MCF 10A (cell line): ENCODE measurements at regions not wholly inside any gene's neighbourhood (a gene's known extent, or its start where the extent isn't known, plus 50 kb on each side); places are given as distances from the start of the nearest gene placed in this dataset.

Experiments used
- BruUV-seq: library from RNA; stranded (reverse); fragments of 400-500 nt; replicated peaks from 2 replicates; lab custom pipeline; 2021; lab: Mats Ljungman, UMichigan
- CTCF ChIA-PET: fragments of 300-600 bp; sonication (Branson Sonifier 250); formaldehyde crosslinking; extraction: SDS; loops from one replicate; lab custom pipeline; 2021; ENCODE audit warnings: antibody characterized with exemption, inconsistent platforms; lab: Yijun Ruan, JAX
- POLR2A ChIA-PET: fragments of 300-600, 350-650 bp; sonication (Branson Sonifier 250); formaldehyde crosslinking; extraction: SDS; loops from one replicate; lab custom pipeline; 2020; ENCODE audit warnings: antibody characterized with exemption, inconsistent platforms; lab: Yijun Ruan, JAX
- DNase-seq: peaks from one replicate; pipeline ENCODE4 v3.0.0-alpha.2; 2018; ENCODE audit not compliant: unreplicated experiment
- H3K27ac Mint-ChIP-seq: one replicate; pipeline ENCODE4 v1.8.0; 2022; ENCODE audit warnings: mild to moderate bottlenecking, low read depth, mixed read lengths; ENCODE audit not compliant: unreplicated experiment
- H3K27me3 Mint-ChIP-seq: one replicate; pipeline ENCODE4 v1.8.0; 2022; ENCODE audit warnings: mixed read lengths; ENCODE audit not compliant: insufficient read depth, unreplicated experiment
- H3K36me3 Mint-ChIP-seq: one replicate; pipeline ENCODE4 v1.8.0; 2022; ENCODE audit warnings: mild to moderate bottlenecking, moderate library complexity, mixed read lengths; ENCODE audit not compliant: insufficient read depth, unreplicated experiment
- H3K4me1 Mint-ChIP-seq: one replicate; pipeline ENCODE4 v1.8.0; 2022; ENCODE audit warnings: mixed read lengths; ENCODE audit not compliant: insufficient read depth, unreplicated experiment
- H3K4me3 Mint-ChIP-seq: one replicate; pipeline ENCODE4 v1.8.0; 2022; ENCODE audit warnings: mild to moderate bottlenecking, moderate library complexity, mixed read lengths; ENCODE audit not compliant: unreplicated experiment
- H3K9me3 Mint-ChIP-seq: one replicate; pipeline ENCODE4 v1.8.0; 2022; ENCODE audit warnings: mixed read lengths; ENCODE audit not compliant: unreplicated experiment
- intact Hi-C: fragments of 100-400 bp; cut with micrococcal nuclease; formaldehyde crosslinking; loops from 2 replicates; pipeline ENCODE4 v1.14.1; 2022
- TF ChIP-seq, protein P1 (sequence below): fragments of 200-600 bp; IDR thresholded peaks from one replicate; pipeline ENCODE4 v1.8.0; 2022; ENCODE audit warnings: antibody characterized with exemption, mild to moderate bottlenecking; ENCODE audit not compliant: unreplicated experiment

DNA sequence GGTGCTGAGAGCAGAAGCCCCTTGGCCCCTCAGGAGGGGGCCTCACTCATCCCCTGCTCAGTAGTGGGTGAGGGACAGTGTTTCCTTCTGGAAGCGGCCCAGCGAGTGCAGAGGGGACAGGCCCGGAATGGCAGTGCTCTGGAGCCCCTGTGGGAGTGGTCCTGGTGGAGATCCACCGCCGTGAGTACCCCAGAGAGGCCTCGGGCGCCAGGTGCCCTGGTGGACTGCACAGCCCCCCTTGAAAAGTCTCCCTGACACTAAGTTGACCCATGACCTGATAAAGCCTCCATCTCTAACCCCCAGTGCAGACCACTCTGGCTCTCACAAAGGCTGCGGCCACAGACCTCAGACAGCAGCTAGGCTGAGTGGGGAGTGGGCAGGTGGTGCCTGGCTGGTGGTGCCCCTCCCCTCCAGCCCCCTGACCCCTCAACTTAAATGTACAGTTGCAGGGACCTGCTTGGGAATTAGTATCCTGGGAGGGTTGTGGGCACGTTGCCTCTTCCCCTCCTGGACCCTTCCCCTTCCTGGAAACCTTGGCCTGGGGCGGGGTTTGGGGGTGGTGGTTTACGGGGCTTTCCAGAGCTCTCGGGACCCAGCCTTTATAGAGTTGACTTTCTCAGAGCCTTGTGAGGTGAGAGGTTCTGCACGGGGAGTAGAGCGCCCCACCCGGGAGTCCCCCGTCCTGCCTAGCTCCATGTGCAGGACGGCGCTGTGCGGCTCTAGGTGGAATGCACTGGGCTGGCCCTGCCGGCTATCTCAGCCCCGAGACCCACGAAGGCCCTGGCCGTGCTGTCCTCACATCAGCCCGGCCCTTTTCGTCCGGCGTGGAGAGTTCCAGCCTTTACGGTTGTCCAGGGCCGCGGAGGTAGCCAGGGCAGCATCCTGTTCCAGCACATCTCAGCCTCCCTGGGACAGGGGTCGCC is 62.7 kb downstream of the RTP5 start:
- Mint-ChIP-seq H3K4me3 (no peak overlapping the region), H3K27me3 (no peaks in the 10 kb centered on the region), H3K27ac (no peak overlapping the region), H3K4me1 (no peaks in the 10 kb centered on the region), H3K9me3 (no peaks in the 10 kb centered on the region), H3K36me3 (no peaks in the 10 kb centered on the region)
- BruUV-seq: no TSS peak
- intact Hi-C loops: no loop called here
- ChIA-PET POLR2A (no interaction called here), CTCF (no interaction called here)
- DNase-seq: no peak
- TF ChIP-seq, protein P1, sequence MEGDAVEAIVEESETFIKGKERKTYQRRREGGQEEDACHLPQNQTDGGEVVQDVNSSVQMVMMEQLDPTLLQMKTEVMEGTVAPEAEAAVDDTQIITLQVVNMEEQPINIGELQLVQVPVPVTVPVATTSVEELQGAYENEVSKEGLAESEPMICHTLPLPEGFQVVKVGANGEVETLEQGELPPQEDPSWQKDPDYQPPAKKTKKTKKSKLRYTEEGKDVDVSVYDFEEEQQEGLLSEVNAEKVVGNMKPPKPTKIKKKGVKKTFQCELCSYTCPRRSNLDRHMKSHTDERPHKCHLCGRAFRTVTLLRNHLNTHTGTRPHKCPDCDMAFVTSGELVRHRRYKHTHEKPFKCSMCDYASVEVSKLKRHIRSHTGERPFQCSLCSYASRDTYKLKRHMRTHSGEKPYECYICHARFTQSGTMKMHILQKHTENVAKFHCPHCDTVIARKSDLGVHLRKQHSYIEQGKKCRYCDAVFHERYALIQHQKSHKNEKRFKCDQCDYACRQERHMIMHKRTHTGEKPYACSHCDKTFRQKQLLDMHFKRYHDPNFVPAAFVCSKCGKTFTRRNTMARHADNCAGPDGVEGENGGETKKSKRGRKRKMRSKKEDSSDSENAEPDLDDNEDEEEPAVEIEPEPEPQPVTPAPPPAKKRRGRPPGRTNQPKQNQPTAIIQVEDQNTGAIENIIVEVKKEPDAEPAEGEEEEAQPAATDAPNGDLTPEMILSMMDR: no peak

DNA sequence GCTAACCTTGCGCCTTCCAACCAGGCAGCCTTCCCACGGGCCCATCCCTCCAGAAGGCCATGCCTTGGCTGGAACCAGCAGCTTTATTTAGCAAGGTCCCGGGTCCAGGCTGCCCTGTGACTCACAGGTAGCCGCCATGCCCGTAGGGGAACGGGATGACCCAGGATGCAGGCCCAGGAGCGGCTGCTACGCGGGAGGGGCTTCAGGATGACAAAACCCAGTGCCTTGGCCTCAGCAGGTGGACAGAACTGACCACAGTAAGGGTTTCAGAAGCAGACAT is 63.3 kb downstream of the RTP5 start:
- Mint-ChIP-seq H3K27me3 (no peaks in the 10 kb centered on the region), H3K4me1 (no peaks in the 10 kb centered on the region), H3K27ac (no peak overlapping the region), H3K36me3 (no peaks in the 10 kb centered on the region), H3K4me3 (no peak overlapping the region), H3K9me3 (no peaks in the 10 kb centered on the region)
- no TSS peak for BruUV-seq
- intact Hi-C loops: no loop called here
- CTCF ChIA-PET: no interaction called here
- DNase-seq: peak; percentile 8
- POLR2A ChIA-PET: interaction anchor here (0.6 kb wide), 1 partner anchor 91 kb away, joined by 3 read pairs; no protein-coding TSS in a partner anchor
- TF ChIP-seq, protein P1: no peak

DNA sequence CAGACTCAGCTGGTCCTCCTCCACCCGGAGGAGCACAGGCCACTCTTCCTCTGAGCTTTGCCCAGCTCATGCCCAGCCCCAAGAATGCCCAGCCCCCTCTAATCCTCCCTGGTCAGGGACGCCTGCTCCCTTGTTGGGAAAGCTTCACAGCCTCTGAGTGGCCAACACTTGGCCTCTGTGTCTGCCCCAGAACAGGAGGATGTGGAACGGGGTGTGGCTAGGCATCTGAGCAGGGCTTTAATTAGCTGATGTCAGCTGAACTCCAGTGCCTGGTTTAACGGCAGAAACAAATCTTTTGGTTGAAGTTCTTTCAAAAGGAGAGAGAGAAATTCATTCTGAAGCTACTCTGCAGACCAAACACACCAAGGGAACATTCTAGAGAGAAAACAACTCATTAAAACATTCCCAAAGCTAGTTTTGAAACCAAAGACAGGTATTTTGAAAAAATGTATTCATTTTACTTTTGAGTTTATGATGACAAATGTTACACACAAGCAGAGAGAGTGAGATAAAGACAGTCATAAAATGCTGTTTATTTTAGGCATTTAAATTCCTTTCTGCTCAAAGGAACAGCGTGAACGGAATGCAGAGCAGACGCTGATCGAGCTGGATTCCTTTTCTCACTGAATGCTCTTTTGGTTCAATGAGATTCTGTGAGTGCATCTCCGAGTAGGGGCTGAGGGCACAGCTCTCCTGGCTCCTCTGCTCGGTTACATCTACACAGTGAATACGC is 63.8 kb downstream of the RTP5 start:
- H3K4me1 Mint-ChIP-seq: no peaks in the 10 kb centered on the region
- BruUV-seq: no TSS peak
- ChIA-PET POLR2A (interaction anchor here (0.6 kb wide), 1 partner anchor 91 kb away, joined by 3 read pairs; no protein-coding TSS in a partner anchor), CTCF (interaction anchor here (0.7 to 1.1 kb wide), 2 partner anchors 17 to 19 kb away, joined by 3 read pairs; no protein-coding TSS in a partner anchor)
- peak; percentile 20 for DNase-seq
- H3K27ac Mint-ChIP-seq: no peak overlapping the region
- TF ChIP-seq, protein P1: no peak
- intact Hi-C loops: no loop called here
- H3K9me3 Mint-ChIP-seq: no peaks in the 10 kb centered on the region
- no peaks in the 10 kb centered on the region for H3K27me3 Mint-ChIP-seq
- no peaks in the 10 kb centered on the region for H3K36me3 Mint-ChIP-seq
- H3K4me3 Mint-ChIP-seq: no peak overlapping the region

DNA sequence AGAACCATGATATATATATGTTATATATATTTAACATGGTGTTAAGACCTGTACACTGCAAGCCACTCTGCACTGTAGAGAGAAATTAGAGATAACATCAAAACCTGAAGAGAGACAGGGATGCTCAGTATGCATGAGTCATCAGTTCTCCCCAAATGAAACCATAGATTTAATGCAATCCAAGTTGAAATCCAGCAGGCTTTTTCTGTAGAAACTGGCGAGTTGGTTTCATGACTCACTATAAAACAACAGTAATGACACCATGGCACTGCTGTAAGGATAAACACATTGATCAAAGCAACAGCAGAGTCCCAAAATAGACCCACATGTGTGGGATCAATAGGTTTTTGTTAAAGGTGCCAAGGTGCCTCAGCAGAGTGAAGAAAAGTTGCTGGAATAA is 65.8 kb downstream of the RTP5 start:
- Mint-ChIP-seq H3K27ac (no peak overlapping the region), H3K36me3 (no peaks in the 10 kb centered on the region), H3K4me3 (no peak overlapping the region), H3K9me3 (no peaks in the 10 kb centered on the region), H3K27me3 (no peaks in the 10 kb centered on the region), H3K4me1 (no peaks in the 10 kb centered on the region)
- TF ChIP-seq, protein P1: no peak
- intact Hi-C loops: no loop called here
- no TSS peak for BruUV-seq
- ChIA-PET POLR2A (no interaction called here), CTCF (interaction anchor here (0.6 kb wide), 1 partner anchor 67 kb away, joined by 3 read pairs; no protein-coding TSS in a partner anchor)
- peak; percentile 70 for DNase-seq
